ENCODE measurements at regions not wholly inside any gene's neighbourhood (a gene's known extent, or its start where the extent isn't known, plus 50 kb on each side); places are given as distances from the start of the nearest gene placed in this dataset.

DNA sequence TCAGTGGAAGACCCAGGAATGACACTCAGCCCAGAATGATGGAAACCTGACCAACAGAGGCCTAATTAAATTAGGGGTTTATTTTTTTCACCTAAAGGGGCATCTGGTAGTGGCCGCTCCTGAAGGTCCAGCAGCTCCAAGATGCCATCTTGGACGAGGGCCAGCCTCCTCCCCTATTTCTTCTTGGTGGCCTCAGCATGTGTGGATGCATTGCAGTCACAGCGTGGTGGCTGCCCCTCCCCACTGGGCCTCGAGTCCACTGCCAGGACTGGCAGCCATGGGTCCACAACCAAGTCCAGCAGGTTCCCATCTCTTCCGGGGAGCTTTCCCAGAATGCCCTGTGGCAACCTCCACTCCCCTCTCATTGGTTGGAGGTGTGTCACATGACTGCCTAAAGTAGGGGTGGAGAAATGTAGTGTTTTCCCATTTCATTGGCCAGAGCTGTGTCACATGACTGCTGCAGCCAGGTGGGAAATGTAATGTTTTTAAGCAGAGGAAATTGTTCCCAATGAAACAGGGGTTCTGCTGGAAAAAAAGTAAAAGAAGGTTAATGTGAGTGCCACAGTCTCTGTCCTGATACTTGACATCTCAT lies 628.2 kb downstream of the PTPRU start:
- DNase-seq (ENCODE audit: low spot score) = no peak

GRCh38 chr1:29861922-29862321 lies 625.6 kb downstream of the PTPRU start:
- DNase-seq (ENCODE audit: low spot score) = no peak

DNA sequence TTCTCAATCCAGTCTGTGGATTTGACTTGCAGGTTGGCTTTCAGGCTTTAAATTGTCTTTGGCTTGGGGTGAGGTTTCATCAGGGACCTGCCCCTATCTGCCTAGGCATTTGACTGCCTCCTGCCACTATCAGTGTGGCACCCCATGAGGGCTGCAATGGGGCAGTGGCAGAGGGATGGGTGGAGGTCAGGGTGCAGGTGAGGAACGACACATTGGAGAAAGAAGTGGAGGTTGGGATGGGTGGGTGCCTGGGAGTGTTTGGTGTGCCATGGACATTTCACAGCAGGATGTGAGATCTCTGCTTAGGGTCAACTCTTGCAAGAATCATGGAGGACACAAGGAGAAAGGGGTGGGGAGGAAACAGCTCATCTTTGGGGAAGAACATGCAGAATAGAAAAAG lies 625.1 kb downstream of the PTPRU start:
- DNase-seq (ENCODE audit: low spot score) = no peak

DNA sequence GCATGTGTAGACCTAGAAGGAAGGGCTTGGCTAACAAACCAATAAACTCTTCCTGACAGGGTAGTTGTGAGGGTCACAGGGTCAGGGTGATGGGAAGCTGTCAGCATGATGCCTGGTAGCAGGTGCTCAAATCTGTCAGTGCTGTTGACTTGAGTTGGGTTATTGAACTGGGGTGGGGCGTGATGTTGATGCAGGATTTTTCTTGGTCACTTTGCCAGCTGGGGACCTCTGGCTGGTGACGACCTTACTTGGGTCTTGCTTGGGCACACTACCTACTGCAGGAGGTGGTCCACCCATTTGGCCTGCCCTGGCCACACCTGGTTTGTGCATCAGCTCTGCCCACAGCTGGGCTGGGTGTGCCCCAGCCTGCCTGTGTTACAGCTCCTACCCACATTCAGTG lies 624.4 kb downstream of the PTPRU start:
- no peak for DNase-seq (ENCODE audit: low spot score)

DNA sequence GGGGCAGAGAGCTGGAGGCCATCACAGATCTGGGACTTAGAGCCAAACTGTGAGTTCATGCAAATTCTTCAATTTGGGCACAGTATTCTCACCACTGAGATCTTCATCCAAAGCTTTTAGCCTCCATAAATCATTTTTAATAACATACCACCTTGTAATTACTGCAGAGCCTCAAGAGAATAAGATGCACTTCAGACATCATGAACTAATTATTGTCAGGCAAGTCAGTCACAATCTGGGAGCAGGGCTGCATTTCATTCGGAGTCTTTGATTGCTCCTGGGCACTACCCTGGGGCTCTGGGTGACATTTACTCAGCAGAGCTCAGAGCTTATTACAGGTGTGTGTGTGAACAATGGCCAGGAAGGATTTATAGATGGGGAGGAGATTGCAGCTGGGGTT lies 623.7 kb downstream of the PTPRU start:
- no peak for DNase-seq (ENCODE audit: low spot score)

DNA sequence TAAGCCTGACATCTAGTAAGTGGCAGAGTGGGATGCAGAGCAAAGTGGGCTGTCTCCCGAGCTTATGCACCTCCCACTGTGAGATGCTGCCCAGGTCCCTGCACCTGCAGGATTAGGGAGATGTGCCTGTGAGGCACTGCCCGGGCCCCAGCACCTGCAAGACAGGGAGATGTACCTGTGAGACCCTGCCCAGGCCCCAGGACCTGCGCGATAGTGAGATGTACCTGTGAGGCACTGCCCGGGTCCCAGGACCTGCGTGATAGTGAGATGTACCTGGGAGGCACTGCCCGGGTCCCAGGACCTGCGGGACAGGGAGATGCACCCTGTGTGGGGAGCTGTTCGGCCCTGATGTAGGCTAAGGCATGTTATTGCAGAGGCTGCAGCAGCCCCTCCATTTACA lies 622.8 kb downstream of the PTPRU start:
- no peak for DNase-seq (ENCODE audit: low spot score)

DNA sequence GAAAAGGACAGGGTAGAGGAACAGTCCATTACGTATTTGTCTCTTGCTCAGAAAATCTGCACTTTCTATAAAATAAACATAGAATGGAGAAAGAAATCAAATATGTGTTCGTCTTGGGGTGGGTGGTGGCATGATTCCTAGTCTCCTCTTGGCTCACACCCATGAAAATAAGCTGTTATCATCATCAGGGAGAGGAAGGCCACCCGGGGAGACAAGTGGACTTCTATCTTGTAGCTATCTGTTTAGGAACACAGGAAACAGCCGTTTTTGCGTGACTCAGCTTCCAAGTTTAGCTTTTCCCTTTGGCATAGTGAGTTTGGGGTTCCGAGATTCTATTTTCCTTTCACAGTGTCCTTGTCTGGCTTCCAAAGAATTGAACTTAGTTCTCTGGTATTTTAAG lies 622.3 kb downstream of the PTPRU start:
- no peak for DNase-seq (ENCODE audit: low spot score)

GRCh38 chr1:29856340-29857114 lies 620.2 kb downstream of the PTPRU start:
- DNase-seq (ENCODE audit: low spot score) = no peak

DNA sequence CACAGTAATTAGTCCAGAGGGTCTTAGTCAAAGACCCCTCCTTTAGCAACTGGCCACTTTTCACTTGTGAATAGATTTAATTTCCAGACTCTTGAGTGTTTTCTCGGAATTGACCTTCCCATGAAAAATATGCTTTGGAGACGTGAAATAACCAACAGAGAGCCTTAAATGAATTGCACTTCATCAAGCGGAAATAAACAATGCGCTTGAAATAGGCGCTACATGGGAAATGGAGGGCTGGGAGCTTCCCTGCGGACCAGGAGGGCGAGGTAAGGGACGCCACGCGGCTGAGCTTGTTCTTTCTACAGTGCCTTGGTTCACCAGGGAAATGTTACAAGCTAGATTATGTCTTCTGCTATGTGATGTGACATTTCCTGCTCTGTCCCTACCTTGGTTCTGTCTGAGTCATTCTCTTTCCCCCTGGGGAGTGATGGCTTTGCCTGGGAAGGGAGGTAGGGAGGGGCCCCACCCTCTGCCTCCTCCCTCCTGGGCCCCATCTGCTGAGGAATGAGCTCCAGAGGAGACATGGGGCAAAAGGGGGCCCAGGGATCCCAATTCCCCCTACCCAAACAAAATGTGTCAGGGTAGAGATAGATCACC lies 619.3 kb downstream of the PTPRU start:
- no peak for DNase-seq (ENCODE audit: low spot score)

- DNase-seq (ENCODE audit: low spot score) = no peak
These were observed 618.5 kb downstream of the PTPRU start for GRCh38 chr1:29854700-29855276.

- no peak for DNase-seq (ENCODE audit: low spot score)
These were observed 617.5 kb downstream of the PTPRU start for GRCh38 chr1:29853716-29854330.

DNA sequence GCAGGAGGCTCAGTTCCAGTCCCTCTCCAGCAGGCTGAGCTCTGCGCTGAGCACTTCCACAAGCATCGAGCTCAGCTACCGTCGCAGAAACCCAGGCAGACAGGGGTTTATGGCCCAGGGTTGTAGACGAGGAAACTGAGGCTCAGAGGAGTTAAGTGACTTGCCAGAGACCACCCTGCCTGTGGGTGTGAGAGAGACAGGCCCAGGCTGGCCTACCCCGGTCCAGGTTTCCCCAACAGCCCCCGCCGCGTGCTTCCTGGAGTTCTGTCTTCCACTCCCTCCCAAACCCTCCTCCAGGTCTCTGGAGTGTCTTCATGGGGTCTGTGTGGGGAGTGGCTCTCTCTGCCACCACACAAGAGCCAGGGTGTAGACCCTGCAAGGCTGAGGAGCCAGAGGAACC lies 615.9 kb downstream of the PTPRU start:
- no peak for DNase-seq (ENCODE audit: low spot score)

DNA sequence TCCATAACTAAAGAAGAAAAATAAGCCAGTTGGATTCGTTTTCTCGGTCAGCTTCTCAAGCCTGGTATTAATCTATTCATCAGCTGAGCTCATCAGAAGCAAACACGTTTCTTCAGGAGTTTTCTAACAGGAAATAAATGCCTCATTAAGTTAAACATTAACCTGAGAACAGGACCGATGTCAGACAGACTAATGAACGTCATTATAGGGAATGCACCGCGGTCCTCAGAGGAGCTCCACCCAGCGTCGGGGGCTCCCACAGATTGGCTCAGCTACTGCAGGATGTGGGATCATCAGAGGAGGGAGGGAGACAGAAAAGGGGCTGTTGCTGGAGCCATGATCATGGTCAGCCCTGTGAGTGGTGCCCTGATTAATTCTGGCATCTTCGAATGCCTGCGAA lies 615.4 kb downstream of the PTPRU start:
- DNase-seq (ENCODE audit: low spot score) = no peak

DNA sequence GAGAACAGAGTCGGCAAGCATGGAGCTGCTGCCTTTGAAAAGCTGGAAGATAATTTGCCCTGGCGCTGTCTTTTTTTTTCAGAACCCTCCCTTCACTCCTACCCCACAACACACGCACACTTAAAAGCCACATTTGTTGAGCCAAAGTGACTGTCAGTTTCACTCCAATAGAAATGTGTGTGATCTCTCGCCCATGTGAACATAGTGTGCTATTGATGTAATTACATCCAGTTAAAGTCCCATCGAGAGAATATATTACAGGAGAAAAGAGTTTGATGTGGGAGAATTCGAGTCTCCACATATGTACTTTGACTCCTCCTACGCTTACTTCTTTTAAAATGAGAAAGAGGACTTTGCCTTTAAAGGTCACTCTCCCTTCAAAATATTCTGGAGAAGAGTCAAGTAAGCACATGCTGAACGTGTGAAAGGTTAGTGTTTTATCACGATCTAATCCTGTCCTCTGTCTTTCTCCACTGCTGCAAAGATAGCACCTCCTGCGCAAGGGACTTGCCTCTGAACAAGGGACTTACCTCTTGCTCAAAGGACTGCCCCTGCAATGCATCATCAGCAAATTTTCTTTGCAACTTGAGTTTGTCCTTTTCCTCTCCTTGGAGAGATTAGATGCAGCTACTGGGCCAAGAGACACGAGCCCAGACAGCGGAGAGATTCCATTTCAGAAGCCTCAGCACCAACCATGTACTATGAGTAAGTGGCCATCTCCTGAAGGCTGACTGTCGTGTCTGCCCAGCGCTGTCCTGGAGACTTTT lies 613.9 kb downstream of the PTPRU start:
- DNase-seq (ENCODE audit: low spot score) = no peak

DNA sequence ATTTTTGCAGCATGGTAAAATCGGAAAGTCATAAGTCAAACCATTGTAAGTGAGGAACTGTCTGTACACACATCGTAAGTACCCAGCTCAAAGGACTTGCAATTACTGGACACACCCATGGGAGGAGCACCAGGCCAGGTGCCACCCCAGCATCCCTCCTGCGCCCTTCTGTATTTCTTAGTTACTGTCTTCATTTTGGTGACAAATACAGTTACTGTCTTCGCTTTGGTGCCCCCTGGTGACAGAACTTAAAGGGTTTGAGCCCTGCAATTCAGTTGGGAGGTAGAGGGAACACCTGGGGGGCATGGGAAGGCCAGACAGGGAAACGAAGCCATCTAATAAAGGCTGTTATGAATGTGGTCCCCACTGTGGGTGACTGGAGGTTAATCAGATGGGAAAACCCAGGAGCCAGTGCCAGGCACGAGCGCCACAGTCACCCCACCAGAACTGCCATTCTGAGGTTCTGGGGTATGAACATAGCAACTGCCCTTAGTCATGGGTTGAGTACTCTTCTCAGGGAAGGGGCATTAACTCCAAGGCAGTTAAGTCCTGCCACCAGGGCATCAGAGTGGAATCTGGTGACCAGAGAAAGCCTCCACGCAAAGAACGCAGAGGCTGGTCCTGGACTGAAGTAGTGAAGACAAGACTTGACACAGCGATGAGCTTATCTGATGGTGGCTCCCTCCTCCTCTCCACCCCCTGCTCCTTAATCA lies 612.9 kb downstream of the PTPRU start:
- DNase-seq (ENCODE audit: low spot score) = peak; percentile 51

DNA sequence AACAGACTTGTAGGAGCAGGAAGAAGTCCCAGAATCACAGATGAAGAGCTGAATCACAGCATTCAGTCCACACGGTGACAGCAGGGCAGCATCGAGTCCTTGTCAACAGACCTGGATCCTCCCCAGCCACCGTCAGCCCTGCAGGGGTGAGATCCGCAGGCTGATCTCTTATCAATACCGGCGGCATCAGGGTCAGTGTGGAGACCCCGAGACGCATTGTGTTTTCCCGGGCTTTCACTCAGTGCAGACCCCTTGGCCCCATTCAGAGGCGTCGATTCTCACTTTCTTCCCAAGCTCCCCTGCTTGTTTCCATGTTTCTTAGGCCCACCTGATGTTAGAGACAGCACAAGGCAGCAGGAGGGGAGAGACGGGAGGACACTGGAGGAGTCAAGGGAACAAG lies 609.6 kb downstream of the PTPRU start:
- DNase-seq (ENCODE audit: low spot score) = no peak

GRCh38 chr1:29842130-29842529 lies 605.8 kb downstream of the PTPRU start:
- no peak for DNase-seq (ENCODE audit: low spot score)

DNA sequence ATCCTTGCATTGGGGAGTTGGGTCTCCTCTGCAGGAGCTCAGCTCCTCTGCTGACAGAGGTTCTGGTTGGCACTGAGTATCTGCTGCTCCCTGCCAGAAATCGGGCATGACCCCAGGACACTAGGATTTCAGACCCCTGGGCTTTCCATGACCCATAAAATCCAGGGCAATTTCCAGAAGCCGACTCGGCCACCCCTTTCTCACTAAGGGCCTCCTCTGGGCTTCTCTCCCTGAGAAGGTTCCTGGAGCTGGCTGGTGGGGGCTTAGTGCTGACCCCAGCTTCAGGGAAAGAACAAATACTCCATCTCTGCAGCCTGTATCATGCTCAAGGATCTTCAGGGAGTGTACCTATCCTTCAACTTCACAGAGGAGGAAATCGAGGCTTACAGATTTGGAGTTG lies 603.4 kb downstream of the PTPRU start:
- DNase-seq (ENCODE audit: low spot score) = no peak

- DNase-seq (ENCODE audit: low spot score) = no peak
These were observed 602.5 kb downstream of the PTPRU start for GRCh38 chr1:29838738-29839320.

- DNase-seq (ENCODE audit: low spot score) = no peak
These were observed 600.6 kb downstream of the PTPRU start for GRCh38 chr1:29836651-29837646.

All from activated CD4-positive, alpha-beta T cell treated with anti-CD3 and anti-CD28 coated beads, Interleukin-2, Interleukin-4, amounts not matched to agents 100 ng/mL and 50 ng/mL, durations not matched to agents 16 hours and 8 hours (primary cell).